Astrocyte of the spinal cord (primary cell): ENCODE measurements at regions not wholly inside any gene's neighbourhood (a gene's known extent, or its start where the extent isn't known, plus 50 kb on each side); places are given as distances from the start of the nearest gene placed in this dataset.

ENCODE experiments used
- DNase-seq: peaks from one replicate; pipeline ENCODE4 v3.0.0; 2011; ENCODE audit warnings: low read depth, low spot score
- H3K4me3 ChIP-seq: 2 replicates; pipeline ENCODE4 v1.5.1; 2011; ENCODE audit warnings: low read depth, mild to moderate bottlenecking, low read length, moderate library complexity
- in situ Hi-C: cut with HindIII; loops from 2 replicates; pipeline ENCODE4 v1.10.0; 2017; ENCODE audit warnings: low sequenced_read_pairs
- TF ChIP-seq, protein P1 (sequence below): IDR thresholded peaks from 2 replicates; pipeline ENCODE4 v1.5.1; 2012; ENCODE audit warnings: low read depth, mild to moderate bottlenecking, low read length, inconsistent platforms

DNA sequence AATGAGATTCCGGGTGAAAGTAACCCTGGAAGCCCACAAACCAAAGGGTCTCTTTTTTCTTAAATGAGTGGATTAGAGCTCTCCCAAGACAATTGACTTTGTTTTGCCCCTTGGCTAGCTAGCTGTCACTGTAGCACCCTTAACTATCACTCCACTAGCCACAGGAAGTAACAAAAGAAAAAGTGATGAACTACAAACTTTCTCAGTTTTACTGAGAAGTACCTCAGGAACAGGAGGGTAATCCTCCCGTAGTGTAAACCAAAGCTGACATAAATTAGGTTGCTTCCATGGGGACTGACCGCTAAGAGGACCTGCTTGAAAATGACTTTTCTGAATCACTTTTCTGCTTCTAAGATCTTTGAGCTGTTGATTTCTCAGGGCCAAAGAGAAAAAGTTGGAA lies 240.1 kb downstream of the BARHL2 start:
- in situ Hi-C loops: no loop called here
- DNase-seq: no peak
- H3K4me3 ChIP-seq: no peak overlapping the region
- TF ChIP-seq, protein P1, sequence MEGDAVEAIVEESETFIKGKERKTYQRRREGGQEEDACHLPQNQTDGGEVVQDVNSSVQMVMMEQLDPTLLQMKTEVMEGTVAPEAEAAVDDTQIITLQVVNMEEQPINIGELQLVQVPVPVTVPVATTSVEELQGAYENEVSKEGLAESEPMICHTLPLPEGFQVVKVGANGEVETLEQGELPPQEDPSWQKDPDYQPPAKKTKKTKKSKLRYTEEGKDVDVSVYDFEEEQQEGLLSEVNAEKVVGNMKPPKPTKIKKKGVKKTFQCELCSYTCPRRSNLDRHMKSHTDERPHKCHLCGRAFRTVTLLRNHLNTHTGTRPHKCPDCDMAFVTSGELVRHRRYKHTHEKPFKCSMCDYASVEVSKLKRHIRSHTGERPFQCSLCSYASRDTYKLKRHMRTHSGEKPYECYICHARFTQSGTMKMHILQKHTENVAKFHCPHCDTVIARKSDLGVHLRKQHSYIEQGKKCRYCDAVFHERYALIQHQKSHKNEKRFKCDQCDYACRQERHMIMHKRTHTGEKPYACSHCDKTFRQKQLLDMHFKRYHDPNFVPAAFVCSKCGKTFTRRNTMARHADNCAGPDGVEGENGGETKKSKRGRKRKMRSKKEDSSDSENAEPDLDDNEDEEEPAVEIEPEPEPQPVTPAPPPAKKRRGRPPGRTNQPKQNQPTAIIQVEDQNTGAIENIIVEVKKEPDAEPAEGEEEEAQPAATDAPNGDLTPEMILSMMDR: no peak

DNA sequence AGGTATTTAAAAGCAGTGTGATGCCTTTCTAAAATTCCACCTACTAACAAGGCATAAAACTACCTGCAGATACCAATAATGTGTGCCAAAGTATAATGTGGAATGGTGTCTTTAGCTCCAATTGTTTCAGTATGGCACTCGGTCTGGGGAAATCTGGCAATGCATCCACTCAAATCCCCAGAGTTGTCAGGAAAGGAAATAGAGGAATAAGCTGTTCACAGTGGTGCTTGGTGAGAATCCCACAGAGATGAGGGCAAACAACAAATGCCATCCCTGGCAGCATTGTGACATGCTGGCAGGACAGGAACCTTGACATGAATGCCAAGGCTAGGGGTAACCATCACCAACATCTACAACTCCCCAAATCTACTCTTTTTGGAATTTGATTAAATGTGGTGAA lies 240.7 kb downstream of the BARHL2 start:
- in situ Hi-C loops: no loop called here
- TF ChIP-seq, protein P1: no peak
- no peak overlapping the region for H3K4me3 ChIP-seq
- DNase-seq: no peak

- TF ChIP-seq, protein P1: peak; percentile 45
- no peak overlapping the region for H3K4me3 ChIP-seq
- in situ Hi-C loops: no loop called here
- peak; percentile 3 for DNase-seq
These were observed 241.5 kb downstream of the BARHL2 start for GRCh38 chr1:90475631-90476030.

DNA sequence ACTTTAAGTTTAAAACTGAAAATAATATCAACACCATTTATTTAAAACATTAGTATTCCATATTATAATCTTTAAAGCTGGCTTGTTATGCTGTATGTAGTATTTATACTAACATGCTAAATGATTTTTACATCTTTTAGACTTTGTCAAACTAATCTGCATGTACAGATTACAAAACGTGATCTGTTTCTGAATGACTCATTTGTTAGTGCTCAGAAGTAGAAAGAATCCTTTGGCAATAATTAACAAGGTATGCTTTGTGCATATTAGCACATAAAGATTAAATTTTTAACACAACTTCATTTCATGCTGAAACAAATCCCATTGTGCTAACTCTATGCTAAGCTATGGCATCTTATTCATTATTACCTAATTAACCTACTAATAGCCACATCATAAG lies 242.4 kb downstream of the BARHL2 start:
- in situ Hi-C loops: no loop called here
- no peak overlapping the region for H3K4me3 ChIP-seq
- no peak for DNase-seq
- TF ChIP-seq, protein P1: no peak

DNA sequence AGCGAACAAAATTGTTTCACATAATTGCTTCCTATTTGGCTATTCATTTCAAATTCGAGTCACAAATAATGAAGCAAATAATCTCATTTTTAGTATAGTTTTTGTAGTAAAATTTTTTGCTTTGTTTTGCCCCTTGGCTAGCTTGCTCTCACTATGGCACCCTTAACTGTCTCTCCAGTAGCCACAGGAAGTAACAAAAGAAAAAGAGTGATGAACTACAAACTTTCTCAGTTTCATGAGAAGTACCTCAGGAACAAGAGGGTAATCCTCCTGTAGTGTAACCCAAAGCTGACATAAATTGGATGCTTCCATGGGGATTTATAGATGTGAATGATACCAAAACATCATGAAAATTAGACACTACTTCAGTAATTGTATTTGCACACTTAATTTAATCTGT lies 242.9 kb downstream of the BARHL2 start:
- in situ Hi-C loops: no loop called here
- TF ChIP-seq, protein P1: no peak
- no peak overlapping the region for H3K4me3 ChIP-seq
- no peak for DNase-seq

DNA sequence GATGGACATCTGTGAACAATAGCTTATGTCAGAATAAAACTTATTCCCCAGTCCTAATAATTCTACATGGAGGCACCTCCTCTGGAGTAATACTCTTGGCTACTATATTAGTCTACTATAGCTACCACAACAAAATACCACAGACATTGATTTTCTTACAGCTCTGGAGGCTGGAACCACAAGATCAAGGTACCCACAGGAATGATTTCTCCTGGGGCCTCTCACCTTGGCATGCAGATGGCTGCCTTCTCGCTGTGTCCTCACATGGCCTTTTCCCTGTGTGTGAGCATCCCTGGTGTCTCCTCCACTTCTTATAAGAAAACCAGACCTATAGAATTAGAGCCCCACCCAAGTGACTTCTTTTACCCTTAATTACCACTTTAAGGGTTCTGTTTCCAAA lies 244.3 kb downstream of the BARHL2 start:
- no peak overlapping the region for H3K4me3 ChIP-seq
- no peak for DNase-seq
- TF ChIP-seq, protein P1: no peak
- in situ Hi-C loops: no loop called here

GRCh38 chr1:90459570-90459969 lies 257.5 kb downstream of the BARHL2 start:
- in situ Hi-C loops: no loop called here

More at GRCh38 chr1:90459570-90459969, 257.5 kb downstream of the BARHL2 start:
- TF ChIP-seq, protein P1: no peak
- no peak overlapping the region for H3K4me3 ChIP-seq
- no peak for DNase-seq
